GM21825 (cell line): ENCODE measurements at regions not wholly inside any gene's neighbourhood (a gene's known extent, or its start where the extent isn't known, plus 50 kb on each side); places are given as distances from the start of the nearest gene placed in this dataset.

Source experiments
- ATAC-seq: cut with Tn5 transposase; IDR thresholded peaks from one replicate; pipeline ENCODE4 v1.9.1; 2021; ENCODE audit warnings: mild to moderate bottlenecking, moderate library complexity; ENCODE audit not compliant: unreplicated experiment

DNA sequence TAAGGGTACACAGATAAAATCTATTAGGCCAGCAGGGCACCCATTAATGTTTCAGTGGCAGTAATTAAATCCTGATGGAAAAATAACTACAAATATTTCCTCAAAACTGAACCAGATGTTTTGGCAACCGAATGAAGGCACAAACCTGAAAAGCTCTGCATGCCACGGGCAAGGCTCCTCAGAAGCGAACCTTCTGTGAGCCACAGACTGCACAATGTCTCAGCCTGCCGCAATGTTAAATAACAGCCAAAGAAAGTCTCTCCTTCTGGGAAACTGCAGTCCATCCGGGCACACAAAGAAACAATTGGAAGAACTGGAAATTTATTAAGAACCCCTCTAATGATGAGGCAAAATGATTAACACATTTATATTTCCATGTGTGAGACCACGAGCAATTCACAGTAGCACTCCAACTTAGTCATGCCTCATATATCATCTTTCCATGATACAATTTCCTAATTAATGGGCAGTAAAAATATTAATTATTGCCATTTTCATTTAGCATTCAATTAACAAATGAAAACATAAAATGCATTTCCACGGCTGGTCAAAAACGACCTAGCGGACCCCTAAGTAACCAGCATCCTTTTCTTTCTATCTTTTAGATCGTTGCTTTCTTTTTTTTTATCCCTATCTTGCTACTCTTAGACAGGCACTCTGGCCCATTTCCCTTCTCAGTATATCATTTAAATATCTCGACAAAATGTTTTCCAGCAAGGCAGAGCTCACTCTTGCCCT lies 237.5 kb downstream of the EPHA4 start:
- no peak for ATAC-seq

DNA sequence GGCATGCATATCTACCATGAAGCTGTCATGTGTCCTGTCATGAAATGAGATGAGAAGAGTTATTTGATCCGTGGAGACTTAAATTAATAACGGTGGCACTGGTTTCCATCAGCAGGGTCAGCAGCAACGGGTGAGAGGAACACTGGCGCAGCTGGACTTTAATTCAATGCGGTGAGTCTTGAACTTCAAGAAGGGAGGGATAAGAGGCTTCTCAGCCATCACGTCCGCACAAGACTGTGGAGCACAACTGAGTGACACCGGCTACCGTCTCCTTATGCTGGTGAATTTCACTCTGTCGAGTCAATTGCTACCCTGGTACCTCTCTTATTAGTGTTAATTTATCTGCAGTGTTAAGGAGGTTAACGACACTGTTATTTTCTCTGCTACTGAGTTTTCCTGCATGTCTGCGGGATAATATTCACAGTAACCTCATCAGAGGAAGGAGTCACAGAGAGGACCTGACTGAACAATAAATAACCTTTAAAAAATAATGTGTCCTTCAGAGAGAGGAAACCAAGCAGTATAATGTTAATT lies 236.8 kb downstream of the EPHA4 start:
- no peak for ATAC-seq

- no peak for ATAC-seq
These were observed 235.1 kb downstream of the EPHA4 start for GRCh38 chr2:221336967-221337366.

DNA sequence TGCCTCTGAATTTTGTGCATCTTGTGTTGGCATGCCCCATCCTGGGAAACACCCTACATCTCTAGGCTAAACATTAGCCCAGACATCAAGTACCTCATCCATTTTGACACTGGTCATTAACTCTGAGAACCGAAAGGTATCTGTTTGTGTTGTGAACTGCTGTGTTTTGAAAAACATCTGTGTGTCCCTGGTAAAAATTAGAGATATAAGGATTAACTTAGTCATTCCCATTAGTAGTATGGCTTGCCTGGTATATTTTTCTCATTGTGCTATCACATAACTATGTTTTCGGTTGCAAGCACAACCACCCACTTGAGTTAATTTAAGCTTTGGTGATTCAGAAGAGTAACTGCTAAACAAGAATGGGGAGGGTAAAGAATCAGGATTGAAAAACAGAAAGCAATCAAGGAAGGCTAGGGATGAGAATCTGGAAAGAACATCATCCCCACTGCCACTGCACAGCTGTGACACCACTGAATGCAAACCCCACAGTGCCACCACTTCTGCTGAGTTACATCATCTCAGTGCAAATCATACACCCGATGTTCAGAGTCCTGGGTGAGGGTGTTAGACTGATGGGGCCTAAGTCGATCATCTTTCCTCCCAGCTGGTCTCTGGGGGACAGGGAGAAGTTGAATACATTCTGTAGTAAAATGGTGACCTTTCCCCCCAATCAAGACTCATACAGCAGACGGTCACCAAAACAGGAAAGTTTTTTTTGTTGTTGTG lies 234.0 kb downstream of the EPHA4 start:
- no peak for ATAC-seq

GRCh38 chr2:221342388-221342787 lies 229.7 kb downstream of the EPHA4 start:
- ATAC-seq, result no peak

- no peak for ATAC-seq
These were observed 228.6 kb downstream of the EPHA4 start for GRCh38 chr2:221343524-221343923.

GRCh38 chr2:221345516-221345915 lies 226.6 kb downstream of the EPHA4 start:
- ATAC-seq, result no peak

DNA sequence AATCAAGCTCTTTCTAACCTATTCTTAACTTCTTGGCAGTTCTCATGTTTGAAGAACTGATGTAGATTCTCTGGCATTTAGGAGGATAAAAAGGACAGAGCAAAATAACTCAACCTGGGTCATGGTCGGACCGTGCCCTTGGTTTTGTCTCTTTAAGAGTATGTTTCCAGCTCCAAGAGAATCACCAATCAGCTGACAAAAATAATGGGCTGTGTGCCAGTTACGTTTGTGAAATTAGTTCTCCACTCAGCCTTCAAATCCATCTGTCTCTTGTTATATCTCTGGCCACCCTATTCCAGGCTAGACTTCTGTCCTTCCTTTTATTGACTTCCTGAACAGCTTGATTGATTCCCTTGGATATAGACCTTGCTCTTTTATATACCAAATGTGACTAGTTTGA lies 225.7 kb downstream of the EPHA4 start:
- ATAC-seq, result no peak

- no peak for ATAC-seq
These were observed 224.6 kb downstream of the EPHA4 start for GRCh38 chr2:221347471-221347870.

DNA sequence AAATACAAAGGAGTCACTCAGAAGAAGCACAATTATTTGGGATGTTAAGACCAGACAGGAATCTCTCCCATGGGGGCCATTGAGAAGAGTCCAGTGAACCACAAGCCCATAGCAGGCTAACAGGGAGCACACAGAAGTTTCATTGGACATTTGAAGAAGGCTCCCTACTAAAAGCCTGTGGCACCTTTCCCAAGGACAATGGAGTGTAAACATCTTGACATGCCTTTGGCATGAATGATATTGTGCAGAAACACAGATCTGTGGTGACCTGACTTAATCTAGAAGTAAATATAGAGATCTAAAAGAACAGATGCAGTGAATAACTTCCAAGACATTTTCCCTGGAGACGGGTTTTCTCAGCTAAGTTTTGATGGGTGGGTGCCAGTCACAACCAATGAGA lies 221.5 kb downstream of the EPHA4 start:
- ATAC-seq, result no peak

DNA sequence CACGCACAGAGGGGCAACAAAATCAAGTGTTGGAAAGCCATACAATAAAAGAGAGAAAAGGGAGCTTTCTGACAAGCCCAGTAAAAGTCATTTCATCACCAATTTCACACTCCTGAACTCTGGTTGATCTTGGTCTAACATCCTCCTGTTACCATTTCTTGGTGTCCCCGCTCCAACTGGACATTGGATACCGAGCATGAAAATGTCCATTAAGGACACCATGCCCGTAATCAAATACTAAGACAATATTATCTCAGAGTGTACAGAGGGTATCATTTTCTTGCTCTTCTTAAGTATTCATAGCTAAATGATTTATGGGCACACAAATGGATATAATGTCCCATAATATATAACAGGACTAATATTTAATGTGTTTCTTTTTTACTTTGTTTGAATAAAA lies 218.9 kb downstream of the EPHA4 start:
- ATAC-seq, result no peak

- ATAC-seq, result no peak
These were observed 211.8 kb downstream of the EPHA4 start for GRCh38 chr2:221360312-221360711.

DNA sequence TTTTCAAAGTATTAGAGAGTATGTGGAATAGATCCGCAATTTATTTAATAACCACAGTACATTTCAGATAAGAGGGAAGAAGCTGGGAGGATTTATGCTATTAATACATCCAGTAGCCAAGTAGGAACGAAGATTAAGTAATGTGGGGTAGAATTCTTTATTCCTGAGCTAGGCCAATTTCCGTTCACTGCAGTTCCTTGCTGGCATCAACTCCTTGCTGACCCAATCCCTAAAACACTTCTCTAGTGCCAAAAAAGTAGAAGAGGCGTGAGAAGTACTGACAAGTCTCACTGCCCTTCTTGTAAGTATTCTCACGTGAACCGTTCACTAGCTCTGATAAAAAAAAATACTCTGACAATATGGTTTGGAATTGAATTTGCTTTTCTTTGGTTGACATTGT lies 211.4 kb downstream of the EPHA4 start:
- ATAC-seq, result no peak

DNA sequence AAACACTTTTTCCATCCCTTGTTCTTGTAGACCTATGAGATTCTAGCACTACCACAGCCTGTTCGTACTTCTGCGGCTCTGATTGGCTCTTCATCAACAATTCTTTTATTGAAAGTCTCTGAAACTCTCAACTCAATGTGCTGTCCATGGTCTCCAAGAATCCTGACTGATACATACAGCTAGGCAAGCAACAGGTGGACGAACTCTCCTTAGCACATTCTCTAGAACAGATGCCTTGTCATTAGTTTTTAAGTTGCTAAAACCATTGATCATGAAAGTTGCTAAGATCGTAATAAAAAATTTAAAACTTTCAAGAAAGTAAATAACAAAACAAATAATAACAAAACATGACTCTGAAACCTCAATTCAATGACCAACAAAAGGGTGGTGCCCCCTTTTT lies 210.5 kb downstream of the EPHA4 start:
- no peak for ATAC-seq

GRCh38 chr2:221364672-221365071 lies 207.4 kb downstream of the EPHA4 start:
- no peak for ATAC-seq
